BE2C (cell line): ENCODE measurements at regions not wholly inside any gene's neighbourhood (a gene's known extent, or its start where the extent isn't known, plus 50 kb on each side); places are given as distances from the start of the nearest gene placed in this dataset.

Source experiments
- DNase-seq: peaks from one replicate; pipeline ENCODE4 v3.0.0-alpha.2; 2020
- H3K27me3 ChIP-seq: fragments of 250-450 bp; sonication (Bioruptor Pico); 2 replicates; pipeline ENCODE4 v1.5.1; 2020; ENCODE audit warnings: mild to moderate bottlenecking
- H3K36me3 ChIP-seq: fragments of 250-450 bp; sonication (Bioruptor Pico); 2 replicates; pipeline ENCODE4 v1.5.1; 2020; ENCODE audit warnings: mild to moderate bottlenecking
- H3K4me1 ChIP-seq: fragments of 250-450 bp; sonication (Bioruptor Pico); 2 replicates; pipeline ENCODE4 v1.5.1; 2020
- H3K4me3 ChIP-seq: 2 replicates; pipeline ENCODE4 v1.5.1; 2011; ENCODE audit warnings: low read depth, low read length
- H3K9me3 ChIP-seq: fragments of 250-450 bp; sonication (Bioruptor Pico); 2 replicates; pipeline ENCODE4 v1.5.1; 2020
- TF ChIP-seq, protein P1 (sequence below): IDR thresholded peaks from 2 replicates; pipeline ENCODE4 v1.5.1; 2012; ENCODE audit warnings: mild to moderate bottlenecking, low read depth, low read length

DNA sequence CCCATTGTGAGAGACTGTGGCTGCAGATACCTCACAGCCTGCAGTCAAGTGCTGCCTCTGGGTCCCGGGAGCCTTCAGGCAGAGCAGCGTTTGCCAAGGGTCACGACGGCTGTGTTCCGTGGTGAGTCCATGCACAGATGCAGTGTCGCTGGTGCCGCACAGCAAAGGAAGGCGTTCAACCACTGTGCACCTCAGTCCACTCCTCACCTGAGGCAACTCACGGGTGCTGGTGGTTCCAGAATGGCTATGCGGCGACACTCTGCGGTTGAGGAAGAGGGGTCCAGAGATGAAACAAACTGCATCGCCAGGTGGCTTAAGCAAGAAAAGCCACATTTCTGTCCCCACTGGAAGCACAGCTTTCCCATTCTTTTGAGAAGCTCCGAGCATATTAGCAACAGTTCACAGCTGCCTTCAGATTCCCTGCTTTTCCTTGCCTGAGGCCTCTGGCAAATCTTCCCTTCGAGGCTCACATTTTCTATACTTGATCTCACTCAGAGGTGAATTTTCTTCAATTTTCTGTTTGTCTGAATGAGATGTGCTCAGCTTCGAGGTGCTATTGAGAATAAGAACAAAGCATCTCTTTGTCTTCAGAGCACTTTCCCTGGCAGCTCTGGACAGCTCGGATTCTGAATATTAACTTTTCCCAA lies 208.8 kb upstream of the TWIST2 start:
- TF ChIP-seq, protein P1, sequence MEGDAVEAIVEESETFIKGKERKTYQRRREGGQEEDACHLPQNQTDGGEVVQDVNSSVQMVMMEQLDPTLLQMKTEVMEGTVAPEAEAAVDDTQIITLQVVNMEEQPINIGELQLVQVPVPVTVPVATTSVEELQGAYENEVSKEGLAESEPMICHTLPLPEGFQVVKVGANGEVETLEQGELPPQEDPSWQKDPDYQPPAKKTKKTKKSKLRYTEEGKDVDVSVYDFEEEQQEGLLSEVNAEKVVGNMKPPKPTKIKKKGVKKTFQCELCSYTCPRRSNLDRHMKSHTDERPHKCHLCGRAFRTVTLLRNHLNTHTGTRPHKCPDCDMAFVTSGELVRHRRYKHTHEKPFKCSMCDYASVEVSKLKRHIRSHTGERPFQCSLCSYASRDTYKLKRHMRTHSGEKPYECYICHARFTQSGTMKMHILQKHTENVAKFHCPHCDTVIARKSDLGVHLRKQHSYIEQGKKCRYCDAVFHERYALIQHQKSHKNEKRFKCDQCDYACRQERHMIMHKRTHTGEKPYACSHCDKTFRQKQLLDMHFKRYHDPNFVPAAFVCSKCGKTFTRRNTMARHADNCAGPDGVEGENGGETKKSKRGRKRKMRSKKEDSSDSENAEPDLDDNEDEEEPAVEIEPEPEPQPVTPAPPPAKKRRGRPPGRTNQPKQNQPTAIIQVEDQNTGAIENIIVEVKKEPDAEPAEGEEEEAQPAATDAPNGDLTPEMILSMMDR = no peak
- H3K36me3 ChIP-seq = no peaks in the 10 kb centered on the region
- DNase-seq = no peak
- H3K9me3 ChIP-seq = no peaks in the 10 kb centered on the region
- no peak overlapping the region for H3K4me3 ChIP-seq
- H3K27me3 ChIP-seq = peaks cover 25% of the 10 kb centered on the region
- no peaks in the 10 kb centered on the region for H3K4me1 ChIP-seq

DNA sequence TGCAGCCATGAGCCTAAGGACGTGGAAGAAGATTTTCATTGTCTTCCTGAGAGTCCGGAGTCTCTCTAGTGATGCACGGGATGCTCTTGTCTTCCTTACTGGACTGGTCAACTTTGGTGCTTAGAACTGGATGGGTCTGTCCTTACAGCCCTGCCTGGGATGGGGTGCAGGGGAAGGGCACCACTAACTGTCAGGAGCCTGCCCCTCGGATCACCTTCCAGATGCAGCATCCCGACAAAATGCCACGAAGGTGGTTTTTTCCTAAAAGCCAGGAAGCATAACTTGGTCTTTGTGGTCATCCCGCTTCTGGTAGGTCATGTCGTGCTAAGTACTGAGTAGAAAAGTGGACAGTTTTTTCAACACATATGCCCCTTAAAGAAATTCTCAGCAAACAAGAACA lies 207.4 kb upstream of the TWIST2 start:
- Histone ChIP-seq H3K27me3 (peaks cover 21% of the 10 kb centered on the region), H3K36me3 (no peaks in the 10 kb centered on the region), H3K4me1 (no peaks in the 10 kb centered on the region), H3K9me3 (no peaks in the 10 kb centered on the region), H3K4me3 (no peak overlapping the region)
- TF ChIP-seq, protein P1 = no peak
- no peak for DNase-seq

DNA sequence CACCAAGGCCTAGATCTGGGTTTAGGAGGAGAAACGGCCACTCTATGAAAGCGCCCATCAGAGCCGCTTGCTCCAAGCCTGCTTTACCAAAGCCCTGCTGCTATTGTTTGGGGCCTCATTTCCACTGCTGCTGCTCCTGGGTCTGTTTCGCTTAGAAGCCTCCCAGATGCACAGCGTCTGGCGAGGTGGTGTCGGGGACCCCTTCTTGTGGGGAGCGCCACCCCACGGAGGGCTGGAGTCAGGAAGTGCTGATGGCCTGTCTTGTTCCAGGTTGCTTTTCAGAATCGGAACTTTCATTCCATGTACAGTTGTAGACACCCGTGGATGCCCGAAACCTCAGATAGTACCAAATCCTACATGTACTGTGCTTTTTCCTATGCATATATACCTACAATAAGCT lies 204.9 kb upstream of the TWIST2 start:
- Histone ChIP-seq H3K4me1 (no peaks in the 10 kb centered on the region), H3K9me3 (no peaks in the 10 kb centered on the region), H3K4me3 (no peak overlapping the region), H3K27me3 (peaks cover 9% of the 10 kb centered on the region; the same call in 1 of the 2 replicates), H3K36me3 (no peaks in the 10 kb centered on the region)
- TF ChIP-seq, protein P1 = no peak
- no peak for DNase-seq

DNA sequence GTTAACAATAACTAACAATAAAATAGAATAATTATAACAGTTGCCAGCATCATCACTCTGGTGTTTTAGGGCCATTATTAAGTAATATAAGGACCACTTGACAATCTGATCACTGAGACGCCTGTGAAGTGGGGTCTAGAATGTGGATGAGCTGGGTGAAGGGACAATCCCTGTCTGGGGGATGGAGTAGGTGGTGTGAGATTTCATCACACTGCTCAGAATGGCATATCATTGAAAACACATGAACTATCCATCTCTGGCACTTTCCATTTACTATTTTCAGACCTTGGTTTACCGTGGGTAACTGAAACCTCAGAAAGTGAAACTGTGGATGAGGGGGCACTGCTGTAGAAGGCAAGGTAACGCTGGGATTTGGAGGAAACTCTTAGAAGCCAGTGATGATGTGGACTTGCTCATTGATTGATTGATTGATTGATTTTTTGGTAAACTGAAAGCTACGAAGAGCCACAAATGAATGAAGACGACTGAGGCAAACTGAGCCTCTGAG lies 204.4 kb upstream of the TWIST2 start:
- Histone ChIP-seq H3K4me1 (no peaks in the 10 kb centered on the region), H3K4me3 (no peak overlapping the region), H3K27me3 (peaks cover 8% of the 10 kb centered on the region; the same call in 1 of the 2 replicates), H3K9me3 (no peaks in the 10 kb centered on the region), H3K36me3 (no peaks in the 10 kb centered on the region)
- no peak for DNase-seq
- TF ChIP-seq, protein P1 = no peak

DNA sequence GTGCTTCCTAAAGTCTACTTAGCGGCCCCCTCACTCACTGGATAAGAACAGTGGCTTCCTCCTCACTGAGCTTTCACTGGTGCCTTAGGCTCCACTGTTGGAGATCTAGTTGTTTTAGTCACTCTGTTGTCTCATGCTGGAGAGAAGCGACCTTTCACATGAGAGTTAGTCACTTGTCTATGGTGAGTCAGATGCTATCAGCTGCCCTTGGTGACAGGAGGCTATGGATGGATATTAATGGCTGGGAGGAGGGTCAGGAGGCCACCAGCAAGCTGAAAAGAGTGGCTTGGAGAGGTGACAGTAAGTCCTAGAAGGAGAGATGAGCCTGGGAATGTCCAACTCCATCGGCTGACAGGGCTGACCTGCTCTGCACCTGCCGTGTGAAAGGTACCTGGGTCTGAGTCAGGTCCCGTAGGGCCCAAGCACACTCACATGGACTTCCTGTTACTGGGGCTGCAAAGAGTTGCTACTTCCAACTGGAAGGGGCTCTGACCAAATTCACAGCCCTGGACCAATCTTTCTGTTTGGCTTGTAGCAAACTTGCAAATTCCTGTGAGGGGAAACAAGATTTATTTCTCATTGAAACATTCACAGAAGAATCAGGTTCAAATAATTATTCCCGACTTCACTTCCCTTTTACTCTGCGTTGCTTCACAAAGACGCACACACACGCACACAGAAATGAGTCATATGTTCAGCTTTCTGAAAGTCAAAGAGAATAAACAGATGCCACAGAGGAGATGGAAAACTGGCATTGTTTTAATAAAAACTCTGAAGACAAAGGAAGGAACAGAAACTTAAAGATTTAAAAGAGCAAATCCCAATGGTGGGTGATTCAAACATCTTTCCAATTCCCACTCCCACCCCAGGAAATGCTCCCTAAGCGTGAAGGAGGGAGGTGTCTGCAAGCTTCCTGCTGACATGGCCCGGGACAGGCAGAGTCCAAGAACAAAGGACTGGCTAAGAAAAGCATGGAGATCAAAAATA lies 203.5 kb upstream of the TWIST2 start:
- no peak for DNase-seq
- TF ChIP-seq, protein P1 = no peak
- no peaks in the 10 kb centered on the region for H3K36me3 ChIP-seq
- no peak overlapping the region for H3K4me3 ChIP-seq
- peaks cover 5% of the 10 kb centered on the region; the same call in 1 of the 2 replicates for H3K27me3 ChIP-seq
- H3K4me1 ChIP-seq = no peaks in the 10 kb centered on the region
- H3K9me3 ChIP-seq = no peaks in the 10 kb centered on the region
